ENCODE measurements at regions not wholly inside any gene's neighbourhood (a gene's known extent, or its start where the extent isn't known, plus 50 kb on each side); places are given as distances from the start of the nearest gene placed in this dataset.
"Not testable (repeated sequence)": the region's sequence is repeated elsewhere in the genome, so short reads cannot be mapped to it uniquely, and the experiment has no call there.

GRCh38 chr9:22508354-22508753 lies 61.7 kb downstream of the DMRTA1 start:
- H3K4me3 Mint-ChIP-seq; DNase-seq; H3K4me1 Mint-ChIP-seq (ENCODE audit: low read depth); H3K27ac Mint-ChIP-seq; H3K9me3 Mint-ChIP-seq; H3K27me3 Mint-ChIP-seq (ENCODE audit: insufficient read depth); H3K36me3 Mint-ChIP-seq (ENCODE audit: low read depth): not testable (repeated sequence)

GRCh38 chr9:22508790-22509189 lies 62.2 kb downstream of the DMRTA1 start:
- Mint-ChIP-seq H3K27me3 (ENCODE audit: insufficient read depth) (no peaks in the 10 kb centered on the region), H3K9me3 (no peaks in the 10 kb centered on the region), H3K36me3 (ENCODE audit: low read depth) (no peaks in the 10 kb centered on the region), H3K4me3 (no peak overlapping the region), H3K4me1 (ENCODE audit: low read depth) (no peaks in the 10 kb centered on the region), H3K27ac (no peak overlapping the region)
- TF ChIP-seq CTCF (IDR thresholded peaks at IDR 0.05), result no peak
- DNase-seq, result no peak

GRCh38 chr9:22512495-22512894 lies 65.9 kb downstream of the DMRTA1 start:
- no peaks in the 10 kb centered on the region for H3K36me3 Mint-ChIP-seq (ENCODE audit: low read depth)
- H3K27me3 Mint-ChIP-seq (ENCODE audit: insufficient read depth), result no peaks in the 10 kb centered on the region
- no peak for TF ChIP-seq CTCF (IDR thresholded peaks at IDR 0.05)
- no peaks in the 10 kb centered on the region for H3K4me1 Mint-ChIP-seq (ENCODE audit: low read depth)
- H3K27ac Mint-ChIP-seq, result no peak overlapping the region
- no peak for DNase-seq
- H3K9me3 Mint-ChIP-seq, result no peaks in the 10 kb centered on the region
- no peak overlapping the region for H3K4me3 Mint-ChIP-seq

GRCh38 chr9:22514871-22515270 lies 68.2 kb downstream of the DMRTA1 start:
- no peak overlapping the region for H3K27ac Mint-ChIP-seq
- DNase-seq, result no peak

DNA sequence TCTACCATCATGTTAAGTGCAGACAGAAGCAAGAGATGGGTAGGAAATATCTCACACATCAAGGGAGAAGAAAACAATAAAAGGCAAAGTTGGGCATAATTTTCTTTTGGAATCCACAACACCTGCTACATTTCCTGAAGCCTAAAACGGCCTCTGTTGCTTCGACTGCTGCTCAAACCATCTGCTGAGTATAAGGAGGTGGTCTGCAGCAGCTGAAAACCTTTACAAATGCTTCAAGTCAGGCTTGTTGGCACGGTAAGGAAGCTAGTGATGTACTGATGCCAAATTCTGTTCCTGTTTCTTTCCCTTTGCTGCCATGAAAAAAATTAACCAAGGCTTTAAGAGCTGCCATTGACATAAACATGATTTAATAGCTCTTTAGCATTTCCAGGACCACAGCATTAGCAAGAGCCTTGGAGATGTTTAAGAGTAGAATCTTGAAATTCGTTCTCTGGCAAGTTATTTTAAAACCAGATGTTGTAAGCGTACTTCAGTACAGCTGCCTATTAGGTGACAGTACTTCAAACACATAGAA lies 75.6 kb downstream of the DMRTA1 start:
- Mint-ChIP-seq H3K4me1 (ENCODE audit: low read depth) (no peaks in the 10 kb centered on the region), H3K36me3 (ENCODE audit: low read depth) (no peaks in the 10 kb centered on the region), H3K4me3 (no peak overlapping the region), H3K27ac (no peak overlapping the region), H3K9me3 (no peaks in the 10 kb centered on the region), H3K27me3 (ENCODE audit: insufficient read depth) (no peaks in the 10 kb centered on the region)
- no peak for TF ChIP-seq CTCF (IDR thresholded peaks at IDR 0.05)
- no peak for DNase-seq

More at GRCh38 chr9:22514871-22515270, 68.2 kb downstream of the DMRTA1 start:
- Mint-ChIP-seq H3K36me3 (ENCODE audit: low read depth) (no peaks in the 10 kb centered on the region), H3K9me3 (no peaks in the 10 kb centered on the region), H3K4me1 (ENCODE audit: low read depth) (no peaks in the 10 kb centered on the region), H3K4me3 (no peak overlapping the region), H3K27me3 (ENCODE audit: insufficient read depth) (no peaks in the 10 kb centered on the region)
- no peak for TF ChIP-seq CTCF (IDR thresholded peaks at IDR 0.05)

- DNase-seq, result peak; percentile 21
- H3K4me3 Mint-ChIP-seq, result no peak overlapping the region
- no peak overlapping the region for H3K27ac Mint-ChIP-seq
- H3K4me1 Mint-ChIP-seq (ENCODE audit: low read depth), result no peaks in the 10 kb centered on the region; the same call in 1 of the 2 replicates
- H3K9me3 Mint-ChIP-seq, result no peaks in the 10 kb centered on the region
- no peaks in the 10 kb centered on the region for H3K36me3 Mint-ChIP-seq (ENCODE audit: low read depth)
- peak; percentile 62; the same call in 1 of the 2 replicates for TF ChIP-seq CTCF (IDR thresholded peaks at IDR 0.05)
- no peaks in the 10 kb centered on the region for H3K27me3 Mint-ChIP-seq (ENCODE audit: insufficient read depth)
Observed at GRCh38 chr9:22528485-22528884, 81.9 kb downstream of the DMRTA1 start.
